K562 (cell line): ENCODE measurements at regions not wholly inside any gene's neighbourhood (a gene's known extent, or its start where the extent isn't known, plus 50 kb on each side); places are given as distances from the start of the nearest gene placed in this dataset.

Source experiments
- ATAC-seq: fragments of 200-7000 bp; cut with Tn5 transposase; 3 replicates; pipeline ENCODE4 v1.9.1; 2020; ENCODE audit warnings: moderate library complexity
- BruUV-seq: library from RNA; stranded (reverse); fragments of 400-500 nt; replicated peaks from 2 replicates; lab custom pipeline; 2021; lab: Mats Ljungman, UMichigan
- CTCF ChIA-PET: fragments of 300-600 bp; formaldehyde crosslinking; extraction: SDS; loops from one replicate; lab custom pipeline; 2021; ENCODE audit warnings: low intra/inter-chr PET ratio; lab: Yijun Ruan, JAX
- POLR2A ChIA-PET: fragments of 300-600, 350-650 bp; sonication (Branson Sonifier 250); formaldehyde crosslinking; extraction: SDS; loops from one replicate; lab custom pipeline; 2021; ENCODE audit warnings: antibody characterized with exemption, inconsistent platforms; lab: Yijun Ruan, JAX
- DNase-seq, 4 experiments: peaks; one replicate each; pipeline versions ENCODE4 v3.0.0 to v3.0.0-alpha.2; 2011 to 2018; ENCODE audit warnings: low spot score in 3 of 4, mixed read lengths in 3 of 4; ENCODE audit errors: extremely low read depth in 1 of 4
- FAIRE-seq: peaks from 2 replicates; lab custom pipeline; 2011; peaks lifted over from hg19 to GRCh38; lab: Jason Lieb, UNC
- H2AFZ ChIP-seq: 2 replicates; pipeline ENCODE4 v1.6.0; 2011; ENCODE audit warnings: low read depth, low read length, control low read depth, inconsistent platforms
- H3K27ac ChIP-seq: fragments of 200-600 bp; 3 replicates; pipeline ENCODE4 v1.8.0; 2011; ENCODE audit warnings: low read depth, mild to moderate bottlenecking, control low read depth, inconsistent platforms, low read length, moderate library complexity, mixed read lengths; ENCODE audit errors: extremely low read depth
- H3K27me3 ChIP-seq, 2 experiments: fragments of 300-600 bp in 1 of 2; 2 replicates in 1 of 2; 3 replicates in 1 of 2; pipeline versions ENCODE4 v1.6.0 to v1.8.0; 2011; ENCODE audit warnings: inconsistent platforms in 2 of 2, low read length in 2 of 2, mild to moderate bottlenecking in 1 of 2, mixed read lengths in 1 of 2, moderate library complexity in 1 of 2; ENCODE audit not compliant: control insufficient read depth in 2 of 2, insufficient read depth in 2 of 2
- H3K36me3 ChIP-seq: fragments of 300-600 bp; 3 replicates; pipeline ENCODE4 v1.8.0; 2011; ENCODE audit warnings: mild to moderate bottlenecking, low read length, inconsistent platforms; ENCODE audit not compliant: control insufficient read depth, insufficient read depth
- H3K4me1 ChIP-seq, 2 experiments: fragments of 200-600 bp in 1 of 2; replicated peaks in 1 of 2; 2 replicates in 1 of 2; 3 replicates in 1 of 2; pipeline versions ENCODE4 v1.5.1 to v1.8.0; 2011; ENCODE audit warnings: inconsistent platforms in 2 of 2, low read length in 2 of 2, mild to moderate bottlenecking in 1 of 2, mixed read lengths in 1 of 2, moderate library complexity in 1 of 2; ENCODE audit not compliant: control insufficient read depth in 2 of 2, insufficient read depth in 2 of 2
- H3K4me2 ChIP-seq: 2 replicates; pipeline ENCODE4 v1.6.1; 2011; ENCODE audit warnings: low read length, control low read depth, inconsistent platforms, mixed read lengths; ENCODE audit not compliant: insufficient read depth
- H3K4me3 ChIP-seq: fragments of 200-600 bp; sonication (generic), shearing (Covaris generic); 2 replicates; pipeline ENCODE4 v1.5.1; 2016; ENCODE audit warnings: control low read depth, inconsistent platforms
- H3K79me2 ChIP-seq: fragments of 200-600 bp; 3 replicates; pipeline ENCODE4 v1.8.0; 2011; ENCODE audit warnings: low read length, inconsistent platforms; ENCODE audit not compliant: control insufficient read depth, insufficient read depth
- H3K9ac ChIP-seq, 2 experiments: 2 replicates each; pipeline versions ENCODE4 v1.6.0 to v1.6.1; 2011; ENCODE audit warnings: low read depth in 2 of 2, low read length in 2 of 2, control low read depth in 1 of 2, inconsistent platforms in 1 of 2, mild to moderate bottlenecking in 1 of 2, mixed read lengths in 1 of 2; ENCODE audit not compliant: insufficient read depth in 1 of 2
- H3K9me1 ChIP-seq: one replicate; pipeline ENCODE4 v1.6.0; 2011; ENCODE audit warnings: inconsistent platforms, mild to moderate bottlenecking, low read length, moderate library complexity; ENCODE audit not compliant: control insufficient read depth, insufficient read depth
- H3K9me3 ChIP-seq: replicated peaks from 2 replicates; pipeline ENCODE4 v1.5.1; 2011; ENCODE audit warnings: low read depth, low read length, inconsistent platforms; ENCODE audit not compliant: control insufficient read depth, insufficient read depth
- H4K20me1 ChIP-seq: replicated peaks from 2 replicates; pipeline ENCODE4 v1.6.1; 2011; ENCODE audit warnings: low read length, inconsistent platforms, mixed read lengths; ENCODE audit not compliant: control insufficient read depth, insufficient read depth
- DDX20 ChIP-seq: fragments of 450-650 bp; IDR thresholded peaks from 2 replicates; pipeline ENCODE4 v1.6.1; 2016; ENCODE audit warnings: missing genetic modification characterization, low read depth, mild to moderate bottlenecking, missing compliant biosample characterization, moderate library complexity
- FOSL1 ChIP-seq: fragments of 200-800 bp; sonication (Bioruptor generic); conservative IDR thresholded peaks from 2 replicates; pipeline ENCODE4 v1.6.1; 2016; ENCODE audit warnings: missing genetic modification characterization, missing compliant biosample characterization
- JUND ChIP-seq, 2 experiments: IDR thresholded peaks; 2 replicates in 1 of 2; 3 replicates in 1 of 2; pipeline ENCODE4 v1.6.1; 2011; ENCODE audit warnings: borderline replicate concordance in 2 of 2, low read depth in 2 of 2, low read length in 2 of 2, improper control_type of control experiment in 1 of 2, missing biosample characterization in 1 of 2, missing genetic modification characterization in 1 of 2, missing genetic modification reagents in 1 of 2
- MTA2 ChIP-seq: fragments of 450-650 bp; IDR thresholded peaks from 2 replicates; pipeline ENCODE4 v1.6.1; 2016; ENCODE audit warnings: low read depth
- TCF3 ChIP-seq: sonication (generic); formaldehyde crosslinking; IDR thresholded peaks from 2 replicates; pipeline ENCODE4 v1.4.0; 2020; ENCODE audit warnings: mild to moderate bottlenecking, missing genetic modification reagents
- ZKSCAN3 ChIP-seq: fragments of 250-450 bp; sonication (Bioruptor Pico); IDR thresholded peaks from 2 replicates; pipeline ENCODE4 v1.4.0; 2020
- ZNF445 ChIP-seq: fragments of 250-450 bp; sonication (Bioruptor Pico); IDR thresholded peaks from 2 replicates; pipeline ENCODE4 v1.4.0; 2020; ENCODE audit warnings: low read depth, mild to moderate bottlenecking, moderate library complexity
- WGBS: fragments of 100-300 bp; shearing (Covaris generic); methylation state at CpG from one replicate; pipeline ENCODE4 v1.1.6; 2016; ENCODE audit warnings: low coverage, mixed read lengths; ENCODE audit not compliant: insufficient coverage; ENCODE audit errors: missing lambda C conversion rate; 5-methylcytosine and 5-hydroxymethylcytosine counted together
- in situ Hi-C: fragments of 300-500 bp; cut with MboI; formaldehyde crosslinking; loops from 4 replicates; pipeline ENCODE4 v1.15.0; 2018; ENCODE audit warnings: inconsistent platforms, mixed read lengths
- intact Hi-C: fragments of 100-400 bp; cut with micrococcal nuclease; formaldehyde crosslinking; loops from 2 replicates; pipeline ENCODE4 v1.14.2; 2022
- TF ChIP-seq, protein P1 (sequence below), 2 experiments: fragments of 450-650 bp in 1 of 2; sonication (generic) in 1 of 2; formaldehyde crosslinking in 1 of 2; IDR thresholded peaks in 1 of 2; conservative IDR thresholded peaks in 1 of 2; 2 replicates each; pipeline versions ENCODE4 v1.6.1 to v1.8.1; 2016 to 2023; ENCODE audit warnings: mild to moderate bottlenecking in 2 of 2, moderate library complexity in 2 of 2, inconsistent platforms in 1 of 2, missing genetic modification reagents in 1 of 2

DNA sequence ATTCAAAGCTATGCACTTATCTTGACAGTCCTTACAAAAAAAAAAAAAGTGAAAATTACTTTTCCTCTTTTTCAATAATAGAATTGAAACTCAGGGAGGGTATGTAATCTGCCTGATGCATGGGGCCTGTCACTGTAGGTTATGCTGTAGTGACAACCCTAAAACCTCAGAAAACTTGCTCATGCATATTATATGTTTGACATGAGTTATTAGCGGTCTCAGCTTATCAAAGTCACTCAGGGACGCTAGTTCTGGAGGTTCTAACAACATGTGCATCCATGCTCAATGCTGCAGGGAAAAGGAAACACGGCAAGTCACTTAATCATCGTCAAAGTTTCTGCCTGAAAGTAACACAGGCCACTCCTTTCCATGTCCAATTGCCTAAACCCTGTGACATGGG lies 78.4 kb upstream of the TMEM252 start (continued):
- peak; percentile 42 for TF ChIP-seq TCF3 (CRISPR knock-in tag)

DNA sequence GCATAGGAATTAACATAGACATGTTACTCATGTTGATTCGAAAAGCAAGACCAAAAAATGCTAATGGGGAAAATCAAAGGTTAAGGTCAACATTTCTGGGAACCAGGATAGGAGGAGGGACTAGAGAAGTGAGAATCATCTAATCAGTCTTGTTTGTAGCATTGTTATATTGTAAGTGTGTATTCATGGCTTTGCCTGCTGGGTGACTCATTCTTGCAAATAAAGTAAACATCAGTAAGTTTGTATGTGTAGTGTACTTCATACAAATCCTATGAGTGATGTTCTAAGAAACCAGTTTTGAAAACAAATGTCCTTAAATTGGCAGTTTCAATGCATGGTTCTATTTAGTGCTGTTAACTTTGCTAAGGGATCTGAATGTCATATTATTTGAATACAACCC lies 79.0 kb upstream of the TMEM252 start:
- H3K27ac ChIP-seq = no peak overlapping the region
- BruUV-seq = no TSS peak
- no peak overlapping the region for H3K9ac ChIP-seq
- FAIRE-seq (no peak), ATAC-seq (no peak), DNase-seq (no peak)
- CTCF ChIA-PET = no interaction called here
- H2AFZ ChIP-seq = no peak overlapping the region
- no peaks in the 10 kb centered on the region; a peak in 2 of 5 replicates for H3K27me3 ChIP-seq
- peaks cover under 1% of the 10 kb centered on the region for H3K9me3 ChIP-seq
- H3K36me3 ChIP-seq = no peaks in the 10 kb centered on the region
- H3K79me2 ChIP-seq = no peaks in the 10 kb centered on the region
- H3K9me1 ChIP-seq = no peaks in the 10 kb centered on the region
- H3K4me2 ChIP-seq = no peak overlapping the region
- intact Hi-C loops (no loop called here), in situ Hi-C loops (no loop called here)
- 9% methylated on average over 1 of the region's 1 CpG for WGBS
- no peak overlapping the region for H3K4me3 ChIP-seq
- TF ChIP-seq JUND (IDR thresholded peaks at IDR 0.05; ENCODE audit: borderline replicate concordance, low read depth, low read length) (peak; percentile 27; the same call in 1 of the 2 replicates), JUND (tag; IDR thresholded peaks at IDR 0.05; ENCODE audit: borderline replicate concordance, low read depth, low read length) (peak; percentile 49; the same call in 1 of the 3 replicates), MTA2 (no peak), ZNF445 (no peak), FOSL1 (tag) (peak; percentile 48), ZKSCAN3 (CRISPR knock-in tag) (no peak), DDX20 (no peak)
- TF ChIP-seq, protein P1, sequence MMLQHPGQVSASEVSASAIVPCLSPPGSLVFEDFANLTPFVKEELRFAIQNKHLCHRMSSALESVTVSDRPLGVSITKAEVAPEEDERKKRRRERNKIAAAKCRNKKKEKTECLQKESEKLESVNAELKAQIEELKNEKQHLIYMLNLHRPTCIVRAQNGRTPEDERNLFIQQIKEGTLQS (IDR thresholded peaks at IDR 0.05) = 0 out of 2 replicates have a peak, but pooled peaks have one; percentile 35
- TF ChIP-seq, protein P1 (CRISPR knock-in tag; conservative IDR thresholded peaks at IDR 0.05) = no peak
- H3K4me1 ChIP-seq = no peaks in the 10 kb centered on the region
- POLR2A ChIA-PET = no interaction called here
- no peaks in the 10 kb centered on the region for H4K20me1 ChIP-seq
